Kidney epithelial cell (primary cell): ENCODE measurements at regions not wholly inside any gene's neighbourhood (a gene's known extent, or its start where the extent isn't known, plus 50 kb on each side); places are given as distances from the start of the nearest gene placed in this dataset.

Experiments used
- DNase-seq: peaks from one replicate; pipeline ENCODE4 v3.0.0-alpha.2; 2010; ENCODE audit warnings: low read depth
- H3K27me3 ChIP-seq: 2 replicates; pipeline ENCODE4 v1.6.0; 2011; ENCODE audit warnings: low read length; ENCODE audit not compliant: control insufficient read depth, insufficient read depth
- H3K36me3 ChIP-seq: 2 replicates; pipeline ENCODE4 v1.5.1; 2011; ENCODE audit warnings: low read length; ENCODE audit not compliant: control insufficient read depth, insufficient read depth
- H3K4me3 ChIP-seq: 2 replicates; pipeline ENCODE4 v1.5.1; 2011; ENCODE audit warnings: low read depth, mild to moderate bottlenecking, control low read depth, low read length
- TF ChIP-seq, protein P1 (sequence below): IDR thresholded peaks from 2 replicates; pipeline ENCODE4 v1.5.1; 2011; ENCODE audit warnings: mild to moderate bottlenecking, moderate library complexity, low read length, control low read depth, inconsistent platforms; ENCODE audit not compliant: insufficient read depth, poor library complexity, severe bottlenecking

DNA sequence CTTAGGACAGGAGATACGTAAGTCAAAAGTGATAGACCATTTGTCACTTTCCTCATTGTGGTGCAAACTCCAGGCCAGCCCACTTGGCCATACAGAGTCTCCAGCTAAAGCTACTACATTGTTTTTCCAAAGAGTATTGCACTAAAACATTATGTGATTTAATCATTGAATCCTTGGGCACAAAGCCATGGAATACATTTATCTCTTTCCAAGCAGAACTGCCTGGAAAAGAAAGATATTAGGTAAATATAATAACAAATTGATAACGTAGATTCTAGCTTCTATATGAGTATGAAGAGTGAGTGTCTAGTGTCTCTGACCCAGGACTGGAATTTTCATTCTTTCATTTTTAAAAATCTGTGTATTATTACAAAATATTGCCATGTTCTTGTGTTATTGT, 863.7 kb upstream of the SEMA6D start:
- TF ChIP-seq, protein P1, sequence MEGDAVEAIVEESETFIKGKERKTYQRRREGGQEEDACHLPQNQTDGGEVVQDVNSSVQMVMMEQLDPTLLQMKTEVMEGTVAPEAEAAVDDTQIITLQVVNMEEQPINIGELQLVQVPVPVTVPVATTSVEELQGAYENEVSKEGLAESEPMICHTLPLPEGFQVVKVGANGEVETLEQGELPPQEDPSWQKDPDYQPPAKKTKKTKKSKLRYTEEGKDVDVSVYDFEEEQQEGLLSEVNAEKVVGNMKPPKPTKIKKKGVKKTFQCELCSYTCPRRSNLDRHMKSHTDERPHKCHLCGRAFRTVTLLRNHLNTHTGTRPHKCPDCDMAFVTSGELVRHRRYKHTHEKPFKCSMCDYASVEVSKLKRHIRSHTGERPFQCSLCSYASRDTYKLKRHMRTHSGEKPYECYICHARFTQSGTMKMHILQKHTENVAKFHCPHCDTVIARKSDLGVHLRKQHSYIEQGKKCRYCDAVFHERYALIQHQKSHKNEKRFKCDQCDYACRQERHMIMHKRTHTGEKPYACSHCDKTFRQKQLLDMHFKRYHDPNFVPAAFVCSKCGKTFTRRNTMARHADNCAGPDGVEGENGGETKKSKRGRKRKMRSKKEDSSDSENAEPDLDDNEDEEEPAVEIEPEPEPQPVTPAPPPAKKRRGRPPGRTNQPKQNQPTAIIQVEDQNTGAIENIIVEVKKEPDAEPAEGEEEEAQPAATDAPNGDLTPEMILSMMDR: no peak
- Histone ChIP-seq H3K27me3 (no peaks in the 10 kb centered on the region), H3K4me3 (no peak overlapping the region), H3K36me3 (no peaks in the 10 kb centered on the region)
- DNase-seq: no peak

DNA sequence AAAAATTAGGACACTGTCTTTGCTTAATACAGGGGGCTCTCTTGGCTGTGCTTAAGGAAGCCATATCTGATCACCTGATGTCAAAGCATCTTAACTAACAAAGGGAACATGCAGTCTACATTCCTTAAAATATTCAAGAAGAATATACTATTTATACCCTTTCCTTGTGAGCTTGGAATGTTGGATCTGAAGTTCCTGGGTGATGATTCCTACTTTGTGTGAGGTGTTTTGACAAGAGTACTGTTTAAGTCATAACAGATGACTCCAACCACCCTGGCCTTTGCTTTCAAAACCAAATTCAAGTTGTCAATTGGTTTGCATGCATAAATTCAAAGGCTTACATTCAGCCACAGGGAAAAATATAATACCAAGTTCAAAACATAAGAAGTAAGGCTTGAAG, 862.7 kb upstream of the SEMA6D start:
- TF ChIP-seq, protein P1: no peak
- no peak for DNase-seq

DNA sequence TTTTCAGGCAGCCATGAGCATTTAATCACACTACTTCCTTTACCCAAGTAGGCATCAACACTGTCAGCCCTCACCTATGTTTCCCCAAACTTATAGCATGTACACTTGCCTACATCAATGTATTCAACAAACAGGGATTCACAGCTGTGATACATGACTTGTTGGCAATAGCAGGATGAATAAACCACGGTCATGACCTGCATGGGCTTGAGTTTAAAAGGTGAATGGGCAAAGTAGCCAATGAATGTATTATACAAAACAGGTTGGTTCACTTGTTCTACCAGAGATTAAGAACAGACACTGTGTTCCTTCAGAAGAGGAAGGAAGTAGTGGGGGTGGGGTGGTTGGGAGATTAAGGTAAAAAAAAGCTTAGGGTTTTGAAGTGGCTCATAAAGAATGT, 861.9 kb upstream of the SEMA6D start:
- Histone ChIP-seq H3K4me3 (no peak overlapping the region), H3K36me3 (no peaks in the 10 kb centered on the region), H3K27me3 (no peaks in the 10 kb centered on the region)
- no peak for DNase-seq
- TF ChIP-seq, protein P1: no peak

More for the DNA sequence above, 862.7 kb upstream of the SEMA6D start:
- Histone ChIP-seq H3K4me3 (no peak overlapping the region), H3K27me3 (no peaks in the 10 kb centered on the region), H3K36me3 (no peaks in the 10 kb centered on the region)

DNA sequence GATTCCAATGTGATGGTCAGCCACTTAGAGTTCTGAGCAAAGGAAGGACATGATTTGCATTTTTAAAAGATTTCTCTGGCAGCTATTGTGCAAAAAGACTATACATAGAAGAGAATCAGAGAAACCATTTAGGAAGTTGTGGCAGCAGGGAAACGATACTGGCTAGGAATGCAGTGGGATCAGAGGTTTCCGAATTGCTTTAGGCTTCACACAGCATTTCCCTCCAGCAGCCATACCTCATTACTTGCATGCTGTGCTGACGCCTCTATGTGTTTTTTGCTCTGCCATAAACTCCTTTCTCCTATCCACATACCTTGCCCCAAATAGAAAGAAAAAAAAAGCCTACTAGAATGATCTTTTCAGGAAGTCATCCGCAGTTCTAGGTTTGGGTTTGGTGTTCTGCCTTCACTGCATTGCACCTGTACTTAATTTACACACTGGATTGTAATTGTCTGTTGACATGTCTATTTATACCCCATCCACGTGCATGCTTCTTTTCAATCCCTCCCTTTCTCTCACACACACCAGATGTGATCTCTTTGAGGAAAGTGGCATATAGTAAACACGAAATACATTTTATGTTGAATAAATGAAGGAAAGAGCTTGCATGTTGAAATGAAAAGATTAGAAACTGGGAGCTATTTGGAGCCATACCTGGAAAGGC, 860.3 kb upstream of the SEMA6D start:
- no peak overlapping the region for H3K4me3 ChIP-seq
- no peaks in the 10 kb centered on the region for H3K27me3 ChIP-seq
- H3K36me3 ChIP-seq: no peaks in the 10 kb centered on the region
- DNase-seq: no peak
- TF ChIP-seq, protein P1: no peak

DNA sequence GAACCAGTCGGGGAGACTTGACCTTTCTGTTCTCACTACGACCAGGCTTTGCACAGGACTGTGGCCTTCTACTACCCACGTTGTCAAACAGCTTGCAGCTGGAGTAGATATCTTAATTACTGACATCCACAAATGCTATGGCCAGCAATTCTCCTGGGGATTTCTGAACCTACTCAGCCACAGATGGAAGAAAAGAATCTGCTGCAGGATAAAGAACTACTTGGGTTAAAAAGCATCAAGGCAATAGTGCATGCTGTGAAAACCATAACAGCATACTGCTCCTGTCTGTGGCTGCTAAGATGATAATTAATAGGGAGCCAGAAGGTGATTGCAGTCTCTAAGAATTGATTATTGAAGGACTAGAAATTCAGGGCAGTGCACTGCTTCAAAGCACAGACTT, 859.2 kb upstream of the SEMA6D start:
- H3K27me3 ChIP-seq: no peaks in the 10 kb centered on the region
- no peak for DNase-seq
- H3K4me3 ChIP-seq: no peak overlapping the region
- H3K36me3 ChIP-seq: no peaks in the 10 kb centered on the region
- TF ChIP-seq, protein P1: no peak

DNA sequence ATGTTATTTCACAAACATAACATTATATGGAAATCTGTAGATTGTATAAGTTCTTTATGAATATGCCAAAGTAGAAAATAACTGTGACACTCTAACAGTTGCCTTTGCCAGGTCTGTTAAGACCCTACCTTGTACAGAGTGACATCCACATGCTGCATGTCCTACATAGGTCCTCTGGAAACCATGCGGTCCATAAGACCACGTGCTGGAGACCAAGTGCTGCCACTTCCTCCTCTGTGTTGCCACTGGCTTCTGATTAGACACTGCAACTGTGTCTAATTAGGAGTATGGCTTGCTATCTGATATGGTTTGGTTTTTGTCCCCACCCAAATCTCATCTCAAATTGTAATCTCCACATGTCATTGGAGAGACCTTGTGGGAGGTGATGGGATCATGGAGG, 855.5 kb upstream of the SEMA6D start:
- Histone ChIP-seq H3K4me3 (no peak overlapping the region), H3K36me3 (no peaks in the 10 kb centered on the region), H3K27me3 (no peaks in the 10 kb centered on the region)
- no peak for DNase-seq
- TF ChIP-seq, protein P1: no peak
